ENCODE measurements at regions not wholly inside any gene's neighbourhood (a gene's known extent, or its start where the extent isn't known, plus 50 kb on each side); places are given as distances from the start of the nearest gene placed in this dataset.

- no peak for TF ChIP-seq CTCF (optimal IDR thresholded peaks at IDR 0.05 in 1 of 3, IDR thresholded peaks at IDR 0.05 in 1 of 3, conservative IDR thresholded peaks at IDR 0.05 in 1 of 3; ENCODE audit: extremely low read depth in 1 of 3, insufficient read depth in 2 of 3, low read length in 3 of 3)
- no peak for TF ChIP-seq EZH2 (IDR thresholded peaks at IDR 0.05; ENCODE audit: low read length)
Measured at GRCh38 chr9:90020276-90020871, 415.6 kb downstream of the GADD45G start.

All from keratinocyte (primary cell).